ENCODE measurements at regions not wholly inside any gene's neighbourhood (a gene's known extent, or its start where the extent isn't known, plus 50 kb on each side); places are given as distances from the start of the nearest gene placed in this dataset.
"Not testable (repeated sequence)": the region's sequence is repeated elsewhere in the genome, so short reads cannot be mapped to it uniquely, and the experiment has no call there.

DNA sequence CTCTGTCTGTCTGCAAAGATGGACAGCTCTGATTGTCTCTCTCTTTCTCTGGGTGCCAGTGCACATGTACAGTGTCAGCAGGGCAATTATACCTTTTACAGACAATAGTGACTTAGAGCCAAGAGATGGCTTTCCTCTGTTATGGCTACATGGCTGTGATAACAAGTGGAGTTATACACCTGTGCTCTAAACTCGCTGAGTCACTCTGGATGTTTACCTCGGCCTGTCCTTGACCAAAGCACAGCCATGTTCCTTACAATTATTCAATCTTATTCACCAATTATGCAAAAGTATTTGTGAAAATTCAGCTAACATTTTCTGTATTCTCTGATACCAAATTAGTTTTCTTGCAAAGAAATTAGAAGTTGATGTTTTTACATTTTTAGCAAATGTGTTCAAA, 475.5 kb upstream of the CCDC196 start:
- H3K27me3 Mint-ChIP-seq (ENCODE audit: insufficient read depth, unreplicated experiment), result no peaks in the 10 kb centered on the region
- intact Hi-C loops (cut with micrococcal nuclease), result no loop called here
- H3K36me3 Mint-ChIP-seq (ENCODE audit: insufficient read depth, unreplicated experiment), result no peaks in the 10 kb centered on the region
- ChIA-PET CTCF (interaction anchor here (0.6 kb wide), 1 partner anchor 878 kb away, joined by 3 read pairs; no protein-coding TSS in a partner anchor), POLR2A (no interaction called here)
- H3K4me3 Mint-ChIP-seq (ENCODE audit: unreplicated experiment), result no peak overlapping the region
- H3K27ac Mint-ChIP-seq (ENCODE audit: low read depth, unreplicated experiment), result no peak overlapping the region
- no TSS peak for BruUV-seq (replicated peaks)
- TF ChIP-seq, protein P1, sequence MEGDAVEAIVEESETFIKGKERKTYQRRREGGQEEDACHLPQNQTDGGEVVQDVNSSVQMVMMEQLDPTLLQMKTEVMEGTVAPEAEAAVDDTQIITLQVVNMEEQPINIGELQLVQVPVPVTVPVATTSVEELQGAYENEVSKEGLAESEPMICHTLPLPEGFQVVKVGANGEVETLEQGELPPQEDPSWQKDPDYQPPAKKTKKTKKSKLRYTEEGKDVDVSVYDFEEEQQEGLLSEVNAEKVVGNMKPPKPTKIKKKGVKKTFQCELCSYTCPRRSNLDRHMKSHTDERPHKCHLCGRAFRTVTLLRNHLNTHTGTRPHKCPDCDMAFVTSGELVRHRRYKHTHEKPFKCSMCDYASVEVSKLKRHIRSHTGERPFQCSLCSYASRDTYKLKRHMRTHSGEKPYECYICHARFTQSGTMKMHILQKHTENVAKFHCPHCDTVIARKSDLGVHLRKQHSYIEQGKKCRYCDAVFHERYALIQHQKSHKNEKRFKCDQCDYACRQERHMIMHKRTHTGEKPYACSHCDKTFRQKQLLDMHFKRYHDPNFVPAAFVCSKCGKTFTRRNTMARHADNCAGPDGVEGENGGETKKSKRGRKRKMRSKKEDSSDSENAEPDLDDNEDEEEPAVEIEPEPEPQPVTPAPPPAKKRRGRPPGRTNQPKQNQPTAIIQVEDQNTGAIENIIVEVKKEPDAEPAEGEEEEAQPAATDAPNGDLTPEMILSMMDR (IDR thresholded peaks at IDR 0.05; ENCODE audit: unreplicated experiment), result no peak
- no peaks in the 10 kb centered on the region for H3K9me3 Mint-ChIP-seq (ENCODE audit: unreplicated experiment)
- no peak for DNase-seq (ENCODE audit: unreplicated experiment)
- no peaks in the 10 kb centered on the region for H3K4me1 Mint-ChIP-seq (ENCODE audit: insufficient read depth, unreplicated experiment)

DNA sequence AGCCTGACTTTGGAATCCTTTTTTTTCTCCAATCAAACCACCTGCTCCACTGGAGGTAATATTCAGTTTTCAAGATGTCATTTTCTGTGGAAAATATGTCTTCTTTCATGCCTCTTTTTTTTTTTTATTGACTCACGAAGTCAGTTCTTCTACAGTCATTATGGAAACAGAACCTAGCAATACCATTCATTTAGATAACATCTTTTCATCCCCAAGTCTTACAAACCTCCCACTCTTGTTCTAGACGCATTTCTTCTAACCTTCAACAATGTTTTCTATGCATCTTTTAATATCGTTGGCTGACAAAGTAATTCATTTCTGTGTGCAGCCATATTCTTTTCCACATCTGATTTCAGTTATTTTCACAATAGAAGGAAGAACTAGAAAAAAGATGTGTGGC, 474.3 kb upstream of the CCDC196 start:
- CTCF ChIA-PET, result no interaction called here
- no peak for DNase-seq (ENCODE audit: unreplicated experiment)
- Mint-ChIP-seq H3K9me3 (ENCODE audit: unreplicated experiment) (peaks cover 11% of the 10 kb centered on the region), H3K4me1 (ENCODE audit: insufficient read depth, unreplicated experiment) (no peaks in the 10 kb centered on the region), H3K27ac (ENCODE audit: low read depth, unreplicated experiment) (no peak overlapping the region), H3K27me3 (ENCODE audit: insufficient read depth, unreplicated experiment) (no peaks in the 10 kb centered on the region), H3K4me3 (ENCODE audit: unreplicated experiment) (no peak overlapping the region), H3K36me3 (ENCODE audit: insufficient read depth, unreplicated experiment) (no peaks in the 10 kb centered on the region)
- TF ChIP-seq, protein P1 (IDR thresholded peaks at IDR 0.05; ENCODE audit: unreplicated experiment), result no peak
- intact Hi-C loops (cut with micrococcal nuclease), result no loop called here
- no TSS peak for BruUV-seq (replicated peaks)
- POLR2A ChIA-PET, result interaction anchor here (0.7 kb wide), 1 partner anchor 1164 kb away, joined by 3 read pairs; no protein-coding TSS in a partner anchor

DNA sequence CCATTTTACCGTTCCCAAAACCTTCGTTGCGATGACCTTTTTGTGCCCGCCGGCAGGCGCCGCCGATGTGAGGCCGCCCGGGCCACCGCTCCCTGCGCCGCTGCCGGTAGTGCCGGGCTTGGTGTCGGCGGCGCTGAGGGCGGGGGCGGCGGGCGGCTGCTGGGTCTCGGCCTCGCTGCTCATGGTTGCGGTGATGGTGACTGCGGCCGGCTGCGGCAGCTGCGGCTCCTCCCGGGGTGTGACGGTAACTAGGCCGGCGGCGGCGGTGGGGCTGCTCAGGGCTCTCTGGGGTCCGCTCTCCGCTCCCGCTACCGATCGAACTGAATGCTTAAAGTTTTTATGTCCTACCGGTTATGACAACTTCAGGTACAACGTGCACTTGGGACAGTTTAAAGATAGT, 472.6 kb upstream of the CCDC196 start:
- H3K36me3 Mint-ChIP-seq (ENCODE audit: insufficient read depth, unreplicated experiment); BruUV-seq (replicated peaks); H3K4me1 Mint-ChIP-seq (ENCODE audit: insufficient read depth, unreplicated experiment); intact Hi-C loops (cut with micrococcal nuclease); H3K27me3 Mint-ChIP-seq (ENCODE audit: insufficient read depth, unreplicated experiment); POLR2A ChIA-PET; H3K27ac Mint-ChIP-seq (ENCODE audit: low read depth, unreplicated experiment); DNase-seq (ENCODE audit: unreplicated experiment); H3K4me3 Mint-ChIP-seq (ENCODE audit: unreplicated experiment): not testable (repeated sequence)
- H3K9me3 Mint-ChIP-seq (ENCODE audit: unreplicated experiment), result peaks cover 13% of the 10 kb centered on the region
- CTCF ChIA-PET, result interaction anchor here (0.9 kb wide), 1 partner anchor 57 kb away, joined by 3 read pairs; no protein-coding TSS in a partner anchor

DNA sequence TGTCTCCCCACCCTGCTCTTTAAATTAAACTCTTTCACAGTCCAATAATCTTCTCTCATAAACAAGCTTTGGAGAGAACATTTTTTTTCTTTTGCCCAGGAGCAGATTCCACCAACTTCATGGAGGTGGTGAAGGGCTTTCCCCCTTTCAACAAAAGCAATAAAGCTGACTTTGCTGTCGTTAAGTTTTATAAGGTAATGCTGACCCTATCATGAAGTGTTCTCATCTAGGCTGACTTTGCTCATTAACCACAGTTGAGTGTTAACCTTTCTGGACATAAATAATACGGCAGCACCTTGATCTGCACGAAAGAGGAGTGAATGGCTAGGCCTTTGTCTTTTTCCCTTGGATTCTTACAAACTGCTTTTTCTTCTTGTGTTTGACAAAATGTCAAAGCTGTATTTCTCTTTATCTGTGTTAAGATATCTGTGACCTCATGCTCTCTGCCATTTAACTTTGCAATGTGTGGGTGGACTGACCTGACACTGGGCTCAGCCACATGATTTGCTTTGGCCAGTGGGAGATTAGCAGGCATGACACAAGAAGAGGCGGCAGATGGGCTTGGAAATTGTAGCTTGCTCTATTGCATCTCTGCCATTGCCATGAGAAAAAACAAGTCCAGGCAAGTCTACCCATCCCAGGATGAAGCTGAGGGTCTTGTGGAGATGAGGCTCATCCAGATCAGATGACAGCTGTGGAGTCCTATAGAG, 470.9 kb upstream of the CCDC196 start:
- ChIA-PET CTCF (interaction anchor here (0.6 to 1.1 kb wide), 2 partner anchors 8 to 44 kb away, joined by 3 to 6 read pairs; no protein-coding TSS in a partner anchor), POLR2A (interaction anchor here (0.6 kb wide), 2 partner anchors 32 to 1680 kb away, joined by 3 to 4 read pairs; no protein-coding TSS in a partner anchor)
- TF ChIP-seq, protein P1 (IDR thresholded peaks at IDR 0.05; ENCODE audit: unreplicated experiment), result no peak
- Mint-ChIP-seq H3K27me3 (ENCODE audit: insufficient read depth, unreplicated experiment) (no peaks in the 10 kb centered on the region), H3K36me3 (ENCODE audit: insufficient read depth, unreplicated experiment) (no peaks in the 10 kb centered on the region), H3K4me1 (ENCODE audit: insufficient read depth, unreplicated experiment) (no peaks in the 10 kb centered on the region), H3K9me3 (ENCODE audit: unreplicated experiment) (peaks cover 13% of the 10 kb centered on the region), H3K27ac (ENCODE audit: low read depth, unreplicated experiment) (no peak overlapping the region), H3K4me3 (ENCODE audit: unreplicated experiment) (no peak overlapping the region)
- DNase-seq (ENCODE audit: unreplicated experiment), result no peak
- no TSS peak for BruUV-seq (replicated peaks)
- intact Hi-C loops (cut with micrococcal nuclease), result no loop called here

Data from MCF 10A (cell line).